Keratinocyte (primary cell): ENCODE measurements at regions not wholly inside any gene's neighbourhood (a gene's known extent, or its start where the extent isn't known, plus 50 kb on each side); places are given as distances from the start of the nearest gene placed in this dataset.

Experiments used
- DNase-seq: peaks from one replicate; pipeline ENCODE4 v3.0.0-alpha.2; 2011; ENCODE audit warnings: low read depth, missing footprints, low spot score
- FAIRE-seq: peaks from 2 replicates; lab custom pipeline; 2011; peaks lifted over from hg19 to GRCh38; lab: Jason Lieb, UNC
- H2AFZ ChIP-seq: 2 replicates; pipeline ENCODE4 v1.6.0; 2012; ENCODE audit warnings: low read length, control low read depth, inconsistent platforms; ENCODE audit not compliant: control insufficient read depth
- H3K27ac ChIP-seq: 2 replicates; pipeline ENCODE4 v1.5.1; 2011; ENCODE audit warnings: low read length; ENCODE audit not compliant: control insufficient read depth, insufficient read depth
- H3K27me3 ChIP-seq: 3 replicates; pipeline ENCODE4 v1.6.0; 2011; ENCODE audit warnings: low read length; ENCODE audit not compliant: control insufficient read depth, insufficient read depth; ENCODE audit errors: extremely low read depth
- H3K36me3 ChIP-seq, 2 experiments: 2 replicates in 1 of 2; 3 replicates in 1 of 2; pipeline ENCODE4 v1.5.1; 2011; ENCODE audit warnings: low read length in 2 of 2, mild to moderate bottlenecking in 1 of 2; ENCODE audit not compliant: control insufficient read depth in 2 of 2, insufficient read depth in 2 of 2; ENCODE audit errors: extremely low read depth in 1 of 2
- H3K4me1 ChIP-seq: 3 replicates; pipeline ENCODE4 v1.5.1; 2011; ENCODE audit warnings: low read length; ENCODE audit not compliant: control insufficient read depth, insufficient read depth; ENCODE audit errors: extremely low read depth
- H3K4me2 ChIP-seq: 3 replicates; pipeline ENCODE4 v1.6.0; 2011; ENCODE audit warnings: low read depth, low read length; ENCODE audit not compliant: control insufficient read depth, insufficient read depth; ENCODE audit errors: extremely low read depth
- H3K4me3 ChIP-seq, 3 experiments: fragments of 200-600 bp in 1 of 3; sonication (generic) in 1 of 3; 2 replicates in 2 of 3; 3 replicates in 1 of 3; pipeline ENCODE4 v1.5.1; 2011 to 2016; ENCODE audit warnings: low read length in 3 of 3, mild to moderate bottlenecking in 3 of 3, control low read depth in 2 of 3, inconsistent platforms in 1 of 3, low read depth in 1 of 3, mixed read lengths in 1 of 3, mixed run types in 1 of 3, moderate library complexity in 1 of 3; ENCODE audit not compliant: control insufficient read depth in 2 of 3, insufficient read depth in 2 of 3; ENCODE audit errors: extremely low read depth in 1 of 3
- H3K79me2 ChIP-seq: 2 replicates; pipeline ENCODE4 v1.6.0; 2012; ENCODE audit warnings: low read length; ENCODE audit not compliant: control insufficient read depth, insufficient read depth
- H3K9ac ChIP-seq: 3 replicates; pipeline ENCODE4 v1.6.0; 2011; ENCODE audit warnings: low read length; ENCODE audit not compliant: control insufficient read depth, insufficient read depth; ENCODE audit errors: extremely low read depth
- H3K9me1 ChIP-seq: 3 replicates; pipeline ENCODE4 v1.6.0; 2011; ENCODE audit warnings: low read length; ENCODE audit not compliant: control insufficient read depth, insufficient read depth; ENCODE audit errors: extremely low read depth
- H3K9me3 ChIP-seq: 2 replicates; pipeline ENCODE4 v1.5.1; 2012; ENCODE audit warnings: low read depth, low read length; ENCODE audit not compliant: control insufficient read depth
- H4K20me1 ChIP-seq: 3 replicates; pipeline ENCODE4 v1.6.0; 2011; ENCODE audit warnings: low read length; ENCODE audit not compliant: control insufficient read depth, insufficient read depth; ENCODE audit errors: extremely low read depth
- EZH2 ChIP-seq: IDR thresholded peaks from one replicate; pipeline ENCODE4 v1.6.1; 2012; ENCODE audit warnings: inconsistent platforms, mild to moderate bottlenecking, low read length, moderate library complexity
- dilution Hi-C: fragments of 300-500 bp; cut with MboI; formaldehyde crosslinking; loops from one replicate; pipeline ENCODE4 v1.7.0; 2020; ENCODE audit warnings: low sequenced_read_pairs; ENCODE audit not compliant: extremely low pct_ligation_motif_present
- TF ChIP-seq, protein P1 (sequence below), 3 experiments: IDR thresholded peaks in 1 of 3; conservative IDR thresholded peaks in 1 of 3; optimal IDR thresholded peaks in 1 of 3; 2 replicates in 2 of 3; 3 replicates in 1 of 3; pipeline versions ENCODE3 to v1.5.1; 2011; ENCODE audit warnings: low read length in 3 of 3, mild to moderate bottlenecking in 3 of 3, moderate library complexity in 2 of 3, control low read depth in 1 of 3, inconsistent platforms in 1 of 3; ENCODE audit not compliant: insufficient read depth in 2 of 3; ENCODE audit errors: extremely low read depth in 1 of 3

DNA sequence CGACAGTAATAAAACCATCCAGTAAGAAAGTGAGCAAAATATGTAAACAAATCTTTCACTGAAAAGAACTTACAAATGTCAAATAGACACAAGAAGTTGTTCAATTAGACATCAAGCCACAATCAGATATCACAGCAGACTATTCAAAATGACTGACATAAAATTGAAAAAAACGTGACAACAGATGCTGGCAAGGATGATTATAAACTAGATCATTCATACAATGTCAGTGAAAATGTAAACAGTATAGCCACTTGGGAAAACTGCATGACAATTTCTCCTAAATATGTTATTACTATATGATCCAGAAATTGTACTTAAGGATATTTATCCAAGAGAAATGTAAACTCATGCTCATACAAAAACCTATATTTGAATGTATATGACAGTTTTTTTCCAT, 609.4 kb upstream of the CNTNAP5 start:
- no peak for DNase-seq
- Histone ChIP-seq H3K4me1 (no peaks in the 10 kb centered on the region), H3K9me1 (no peaks in the 10 kb centered on the region), H3K4me3 (no peak overlapping the region), H3K27ac (no peak overlapping the region), H3K79me2 (no peaks in the 10 kb centered on the region), H3K9me3 (no peaks in the 10 kb centered on the region), H3K36me3 (no peaks in the 10 kb centered on the region), H3K27me3 (no peaks in the 10 kb centered on the region), H3K4me2 (no peak overlapping the region), H2AFZ (no peak overlapping the region), H3K9ac (no peak overlapping the region), H4K20me1 (no peaks in the 10 kb centered on the region)
- TF ChIP-seq, protein P1, sequence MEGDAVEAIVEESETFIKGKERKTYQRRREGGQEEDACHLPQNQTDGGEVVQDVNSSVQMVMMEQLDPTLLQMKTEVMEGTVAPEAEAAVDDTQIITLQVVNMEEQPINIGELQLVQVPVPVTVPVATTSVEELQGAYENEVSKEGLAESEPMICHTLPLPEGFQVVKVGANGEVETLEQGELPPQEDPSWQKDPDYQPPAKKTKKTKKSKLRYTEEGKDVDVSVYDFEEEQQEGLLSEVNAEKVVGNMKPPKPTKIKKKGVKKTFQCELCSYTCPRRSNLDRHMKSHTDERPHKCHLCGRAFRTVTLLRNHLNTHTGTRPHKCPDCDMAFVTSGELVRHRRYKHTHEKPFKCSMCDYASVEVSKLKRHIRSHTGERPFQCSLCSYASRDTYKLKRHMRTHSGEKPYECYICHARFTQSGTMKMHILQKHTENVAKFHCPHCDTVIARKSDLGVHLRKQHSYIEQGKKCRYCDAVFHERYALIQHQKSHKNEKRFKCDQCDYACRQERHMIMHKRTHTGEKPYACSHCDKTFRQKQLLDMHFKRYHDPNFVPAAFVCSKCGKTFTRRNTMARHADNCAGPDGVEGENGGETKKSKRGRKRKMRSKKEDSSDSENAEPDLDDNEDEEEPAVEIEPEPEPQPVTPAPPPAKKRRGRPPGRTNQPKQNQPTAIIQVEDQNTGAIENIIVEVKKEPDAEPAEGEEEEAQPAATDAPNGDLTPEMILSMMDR (optimal IDR thresholded peaks at IDR 0.05 in 1 of 3, IDR thresholded peaks at IDR 0.05 in 1 of 3, conservative IDR thresholded peaks at IDR 0.05 in 1 of 3; ENCODE audit: extremely low read depth in 1 of 3, insufficient read depth in 2 of 3, low read length in 3 of 3): no peak
- TF ChIP-seq EZH2: no peak
- no peak for FAIRE-seq
- dilution Hi-C loops: no loop called here

DNA sequence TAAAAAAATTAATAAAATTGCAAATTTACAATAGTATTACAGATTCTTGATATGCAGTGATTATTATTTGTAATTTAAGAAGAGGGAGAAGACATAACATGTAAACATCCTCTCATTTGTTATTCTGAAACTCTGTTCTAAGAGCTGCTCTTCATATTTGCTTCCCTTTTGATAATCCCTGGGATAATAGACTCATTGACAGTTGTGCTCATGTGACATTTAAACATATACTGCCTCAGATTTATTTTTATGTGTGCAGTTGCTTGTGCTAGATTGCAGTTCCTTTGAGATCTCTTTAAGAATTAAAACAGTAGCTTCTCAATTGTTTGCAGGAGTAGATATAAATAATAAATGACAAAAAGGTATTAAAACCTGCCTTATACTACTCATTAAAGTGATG, 605.1 kb upstream of the CNTNAP5 start:
- H3K79me2 ChIP-seq: no peaks in the 10 kb centered on the region
- H3K9ac ChIP-seq: no peak overlapping the region
- no peaks in the 10 kb centered on the region for H3K9me1 ChIP-seq
- H3K9me3 ChIP-seq: no peaks in the 10 kb centered on the region
- no peak overlapping the region for H3K27ac ChIP-seq
- no peak overlapping the region for H2AFZ ChIP-seq
- dilution Hi-C loops: no loop called here
- no peaks in the 10 kb centered on the region for H3K36me3 ChIP-seq
- H3K27me3 ChIP-seq: no peaks in the 10 kb centered on the region
- TF ChIP-seq EZH2: no peak
- TF ChIP-seq, protein P1 (optimal IDR thresholded peaks at IDR 0.05 in 1 of 3, IDR thresholded peaks at IDR 0.05 in 1 of 3, conservative IDR thresholded peaks at IDR 0.05 in 1 of 3; ENCODE audit: extremely low read depth in 1 of 3, insufficient read depth in 2 of 3, low read length in 3 of 3): no peak
- H4K20me1 ChIP-seq: no peaks in the 10 kb centered on the region
- H3K4me3 ChIP-seq: no peak overlapping the region
- H3K4me2 ChIP-seq: no peak overlapping the region
- H3K4me1 ChIP-seq: no peaks in the 10 kb centered on the region
- FAIRE-seq: no peak
- no peak for DNase-seq
